Heart left ventricle (tissue), 16 donors: ENCODE measurements at regions not wholly inside any gene's neighbourhood (a gene's known extent, or its start where the extent isn't known, plus 50 kb on each side); places are given as distances from the start of the nearest gene placed in this dataset.

ENCODE experiments used
- ATAC-seq, 4 donors: fragments of 200-7000 bp; cut with Tn5 transposase; one replicate each; pipeline ENCODE4 v1.9.1; 2020 to 2022; ENCODE audit warnings: moderate library complexity in 4 of 4, mild to moderate bottlenecking in 3 of 4, moderate number of reproducible peaks in 1 of 4
- DNase-seq, 5 donors: peaks; one replicate each; pipeline ENCODE4 v3.0.0-alpha.2; 2020
- H3K27ac ChIP-seq, 12 donors: fragments of 200-600 bp; sonication (generic) in 4 of 12; one replicate each; pipeline versions ENCODE4 v1.5.0 to v1.8.0; 2016 to 2022; ENCODE audit warnings: mild to moderate bottlenecking in 2 of 12
- H3K27me3 ChIP-seq, 9 donors: fragments of 200-600 bp; sonication (generic) in 2 of 9; one replicate each; pipeline versions ENCODE4 v1.5.1 to v1.8.0; 2016 to 2022; ENCODE audit warnings: mild to moderate bottlenecking in 3 of 9
- H3K36me3 ChIP-seq, 9 donors: fragments of 200-600 bp; sonication (generic) in 2 of 9; one replicate each; pipeline versions ENCODE4 v1.5.0 to v1.8.0; 2018 to 2022; ENCODE audit warnings: mild to moderate bottlenecking in 2 of 9
- H3K4me1 ChIP-seq, 12 donors: fragments of 200-600 bp; sonication (generic) in 4 of 12; one replicate each; pipeline versions ENCODE4 v1.5.0 to v1.8.0; 2016 to 2022; ENCODE audit warnings: mild to moderate bottlenecking in 3 of 12
- H3K4me3 ChIP-seq, 12 donors: fragments of 200-600 bp; sonication (generic) in 4 of 12; one replicate each; pipeline versions ENCODE4 v1.5.0 to v1.8.0; 2017 to 2022; ENCODE audit warnings: mild to moderate bottlenecking in 9 of 12, moderate library complexity in 4 of 12
- H3K9me3 ChIP-seq, 12 donors: fragments of 200-600 bp; sonication (generic) in 4 of 12; one replicate each; pipeline versions ENCODE4 v1.5.0 to v1.8.0; 2016 to 2022; ENCODE audit warnings: mild to moderate bottlenecking in 1 of 12
- POLR2A ChIP-seq, 2 donors: fragments of 450-650 bp; IDR thresholded peaks; one replicate each; pipeline ENCODE4 v1.6.1; 2017; ENCODE audit warnings: antibody characterized with exemption in 2 of 2, mild to moderate bottlenecking in 2 of 2, moderate library complexity in 2 of 2
- WGBS, 4 donors: extraction: QIAGEN DNeasy Blood & Tissue Kit in 2 of 4; methylation state at CpG; one replicate each; pipeline versions ENCODE4 v1.1.5 to v1.1.7; 2013 to 2018; 5-methylcytosine and 5-hydroxymethylcytosine counted together
- intact Hi-C, 10 donors: fragments of 100-400 bp; cut with DNase I; formaldehyde crosslinking; loops; one replicate each; pipeline versions ENCODE4 v1.11.1 to v1.14.2; 2022
- TF ChIP-seq, protein P1 (sequence below), 12 donors: fragments of 200-600 bp; sonication (generic) in 4 of 12; IDR thresholded peaks; one replicate each; pipeline versions ENCODE4 v1.5.0 to v1.8.0; 2018 to 2022; ENCODE audit warnings: antibody characterized with exemption in 12 of 12, mild to moderate bottlenecking in 5 of 12
- donor health status: ischemic (EF 13 %, LVEDD 7.1; RV severe dilation, severe dysfunction).
- donor health status: healthy with polysubstance abuse.
- donor health status: DM: no; HTN: yes; CAD: no.
- donor health status: DM: no; HTN: no; CAD: no.
- donor health status: ischemic (EF 25% LVEDD 6.9; RV normal size, moderate dysfunction).
- donor health status: ischemic (EF 25% LVEDD 5.7; RV mildly dilated, moderate dysfunction).
- donor health status: healthy.
- donor health status: DM: yes; HTN: yes; CAD: no.
- donor health status: ischemic (EF 35%, LVEDD 5.7; RV mildly dilated, moderate dysfunction).
- donor health status: nonischemic (EF 11% LVEDD 7.7; RV severe dilation, severe dysfunction).
- donor health status: DM: yes; HTN: yes; CAD: no.
- donor health status: PGD.
- donor health status: ischemic (EF 29% LVEDD 5.4; RV normal size, mild dysfunction).
- donor health status: nonischemic (EF 23%, LVEDD 6.1; RV moderate dilation, normal function).

DNA sequence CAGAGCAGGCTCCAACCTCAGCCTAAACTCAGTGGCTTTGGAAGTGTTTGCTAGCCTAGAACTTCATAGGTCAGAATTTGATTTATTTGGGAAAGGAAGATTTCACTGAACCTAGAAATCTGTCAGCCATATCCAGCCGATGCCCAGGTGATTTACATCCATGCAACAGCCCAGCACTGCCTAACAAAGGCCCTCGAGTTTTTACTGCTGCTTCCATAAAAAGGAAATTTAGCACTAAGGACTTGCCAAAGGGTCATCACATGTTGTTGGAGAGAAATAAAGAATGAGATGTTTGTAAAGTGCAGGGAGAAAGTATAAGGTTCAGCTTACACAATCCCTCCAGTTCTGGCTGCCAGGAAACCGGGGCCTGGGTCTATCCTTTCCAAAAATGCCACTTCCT lies 614.2 kb downstream of the BCL11A start:
- no peak overlapping the region for H3K4me3 ChIP-seq
- DNase-seq (no peak), ATAC-seq (no peak)
- H3K4me1 ChIP-seq = no peaks in the 10 kb centered on the region
- no peaks in the 10 kb centered on the region for H3K27me3 ChIP-seq
- H3K9me3 ChIP-seq = no peaks in the 10 kb centered on the region
- H3K27ac ChIP-seq = no peak overlapping the region
- whole genome bisulfite sequencing, 4 donors = 71 to 81% (median 76%) methylated on average over 3 of the region's 3 CpGs
- TF ChIP-seq, protein P1, sequence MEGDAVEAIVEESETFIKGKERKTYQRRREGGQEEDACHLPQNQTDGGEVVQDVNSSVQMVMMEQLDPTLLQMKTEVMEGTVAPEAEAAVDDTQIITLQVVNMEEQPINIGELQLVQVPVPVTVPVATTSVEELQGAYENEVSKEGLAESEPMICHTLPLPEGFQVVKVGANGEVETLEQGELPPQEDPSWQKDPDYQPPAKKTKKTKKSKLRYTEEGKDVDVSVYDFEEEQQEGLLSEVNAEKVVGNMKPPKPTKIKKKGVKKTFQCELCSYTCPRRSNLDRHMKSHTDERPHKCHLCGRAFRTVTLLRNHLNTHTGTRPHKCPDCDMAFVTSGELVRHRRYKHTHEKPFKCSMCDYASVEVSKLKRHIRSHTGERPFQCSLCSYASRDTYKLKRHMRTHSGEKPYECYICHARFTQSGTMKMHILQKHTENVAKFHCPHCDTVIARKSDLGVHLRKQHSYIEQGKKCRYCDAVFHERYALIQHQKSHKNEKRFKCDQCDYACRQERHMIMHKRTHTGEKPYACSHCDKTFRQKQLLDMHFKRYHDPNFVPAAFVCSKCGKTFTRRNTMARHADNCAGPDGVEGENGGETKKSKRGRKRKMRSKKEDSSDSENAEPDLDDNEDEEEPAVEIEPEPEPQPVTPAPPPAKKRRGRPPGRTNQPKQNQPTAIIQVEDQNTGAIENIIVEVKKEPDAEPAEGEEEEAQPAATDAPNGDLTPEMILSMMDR (IDR thresholded peaks at IDR 0.05) = no peak
- no peak for TF ChIP-seq POLR2A (IDR thresholded peaks at IDR 0.05)
- H3K36me3 ChIP-seq = no peaks in the 10 kb centered on the region
- intact Hi-C loops = no loop called here

DNA sequence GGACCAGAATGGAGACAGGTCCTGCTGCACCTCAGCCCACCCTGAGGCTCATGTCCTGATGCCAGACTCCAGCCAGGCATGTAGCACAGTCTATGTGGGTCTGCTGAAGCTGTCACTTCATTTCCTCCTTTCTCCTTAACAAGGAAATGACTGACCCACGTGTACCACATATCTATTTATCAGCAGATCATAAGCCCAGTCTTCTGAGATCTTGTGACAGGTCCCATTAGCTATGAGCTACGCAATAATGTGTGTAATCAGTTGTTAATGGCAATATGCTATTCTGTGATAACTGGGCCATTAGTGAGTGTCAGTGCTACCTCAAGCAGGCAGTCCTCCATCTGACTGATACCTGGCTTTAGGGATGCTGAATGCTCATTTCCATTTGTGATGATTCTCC lies 615.3 kb downstream of the BCL11A start:
- H3K27ac ChIP-seq = no peak overlapping the region
- intact Hi-C loops = no loop called here
- no peak overlapping the region for H3K4me3 ChIP-seq
- no peaks in the 10 kb centered on the region for H3K9me3 ChIP-seq
- H3K36me3 ChIP-seq = no peaks in the 10 kb centered on the region
- no peaks in the 10 kb centered on the region for H3K4me1 ChIP-seq
- no peaks in the 10 kb centered on the region for H3K27me3 ChIP-seq
- TF ChIP-seq, protein P1 (IDR thresholded peaks at IDR 0.05) = no peak
- no peak for TF ChIP-seq POLR2A (IDR thresholded peaks at IDR 0.05)
- ATAC-seq = no peak
- 52 to 62% (median 54%) methylated on average over 2 of the region's 2 CpGs for WGBS, 4 donors
- DNase-seq = no peak

DNA sequence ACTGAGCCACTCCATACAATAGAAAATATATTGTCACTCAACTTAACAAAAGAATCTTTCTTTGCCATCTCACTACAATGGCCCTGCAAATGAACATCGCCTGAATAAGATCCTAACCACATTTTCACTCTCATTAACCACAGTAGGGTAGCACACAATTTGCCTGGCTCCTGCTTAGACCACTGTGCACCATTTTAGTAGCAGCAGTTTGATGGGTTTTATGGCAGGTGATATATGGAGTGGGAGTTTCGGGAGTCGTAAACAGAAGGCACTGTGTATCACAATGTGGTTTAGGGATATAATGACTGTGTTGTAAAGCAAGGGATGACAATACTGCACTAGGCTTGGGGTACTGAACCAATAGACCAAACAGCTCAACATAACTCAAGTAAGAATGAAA lies 617.4 kb downstream of the BCL11A start:
- 85 to 93% (median 88%) methylated on average over 3 of the region's 3 CpGs for WGBS, 4 donors
- no peaks in the 10 kb centered on the region for H3K36me3 ChIP-seq
- H3K27me3 ChIP-seq = no peaks in the 10 kb centered on the region
- H3K4me3 ChIP-seq = no peak overlapping the region
- DNase-seq (no peak), ATAC-seq (no peak)
- H3K4me1 ChIP-seq = no peaks in the 10 kb centered on the region
- H3K27ac ChIP-seq = no peak overlapping the region
- intact Hi-C loops = no loop called here
- no peaks in the 10 kb centered on the region for H3K9me3 ChIP-seq
- no peak for TF ChIP-seq POLR2A (IDR thresholded peaks at IDR 0.05)
- TF ChIP-seq, protein P1 (IDR thresholded peaks at IDR 0.05) = no peak

DNA sequence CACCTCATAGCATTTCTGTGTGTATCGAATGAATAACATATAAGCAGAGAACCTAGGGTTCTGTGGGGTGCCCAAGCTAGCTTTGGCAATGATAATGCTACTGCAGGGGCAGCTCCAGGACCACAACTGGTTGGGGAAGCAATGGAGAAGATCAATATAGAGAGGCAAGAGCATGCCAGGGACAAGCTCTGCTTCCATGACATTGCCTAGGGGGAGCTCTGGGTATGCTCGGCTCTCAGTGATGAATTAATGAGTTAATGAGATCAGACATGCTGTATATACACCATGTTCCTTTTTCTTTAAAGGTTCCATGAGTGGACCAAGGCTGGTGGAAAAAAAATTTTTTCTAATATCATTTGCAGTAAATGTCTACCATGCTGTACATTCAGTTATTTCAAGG lies 618.4 kb downstream of the BCL11A start:
- WGBS, 4 donors = 74 to 82% (median 77%) methylated on average over 2 of the region's 2 CpGs
- DNase-seq = no peak
- TF ChIP-seq, protein P1 (IDR thresholded peaks at IDR 0.05) = no peak
- no peak for TF ChIP-seq POLR2A (IDR thresholded peaks at IDR 0.05)
- H3K4me3 ChIP-seq = no peak overlapping the region
- H3K27ac ChIP-seq = no peak overlapping the region
- ATAC-seq = no peak
- H3K36me3 ChIP-seq = no peaks in the 10 kb centered on the region
- intact Hi-C loops = no loop called here
- no peaks in the 10 kb centered on the region for H3K4me1 ChIP-seq
- H3K9me3 ChIP-seq = no peaks in the 10 kb centered on the region
- H3K27me3 ChIP-seq = no peaks in the 10 kb centered on the region
